NCI-H69 (cell line): ENCODE measurements at regions not wholly inside any gene's neighbourhood (a gene's known extent, or its start where the extent isn't known, plus 50 kb on each side); places are given as distances from the start of the nearest gene placed in this dataset.

Experiments
- DNase-seq: peaks from one replicate; lab custom pipeline; 2025; lab: John Stamatoyannopoulos, UW

GRCh38 chr7:12518920-12519681 is 51.4 kb upstream of the SCIN start:
- DNase-seq = peak; percentile 67

- DNase-seq = no peak
Measured at GRCh38 chr7:12519682-12520009, 50.9 kb upstream of the SCIN start.
